HepG2 (cell line): ENCODE measurements at regions not wholly inside any gene's neighbourhood (a gene's known extent, or its start where the extent isn't known, plus 50 kb on each side); places are given as distances from the start of the nearest gene placed in this dataset.

Experiments used
- ATF3 ChIP-seq: sonication (generic); formaldehyde crosslinking; IDR thresholded peaks from 2 replicates; pipeline ENCODE4 v1.4.0; 2020; ENCODE audit warnings: missing genetic modification reagents
- BHLHE40 ChIP-seq: IDR thresholded peaks from 2 replicates; pipeline ENCODE4 v1.6.1; 2011; ENCODE audit warnings: low read length, improper control_type of control experiment
- GZF1 ChIP-seq: sonication (generic); formaldehyde crosslinking; IDR thresholded peaks from 2 replicates; pipeline ENCODE4 v1.5.1; 2020; ENCODE audit warnings: mild to moderate bottlenecking, missing genetic modification reagents
- HDAC1 ChIP-seq: sonication (generic); formaldehyde crosslinking; IDR thresholded peaks from 2 replicates; pipeline ENCODE4 v1.5.1; 2020; ENCODE audit warnings: mild to moderate bottlenecking, missing genetic modification reagents
- KLF9 ChIP-seq: IDR thresholded peaks from 2 replicates; pipeline ENCODE4 v1.6.1; 2016; ENCODE audit warnings: low read depth
- MEF2D ChIP-seq: sonication (generic); formaldehyde crosslinking; IDR thresholded peaks from 2 replicates; pipeline ENCODE4 v1.5.1; 2020; ENCODE audit warnings: mild to moderate bottlenecking, missing genetic modification reagents
- NR2F6 ChIP-seq, 2 experiments: IDR thresholded peaks; 2 replicates each; pipeline ENCODE4 v1.6.1; 2016; ENCODE audit warnings: antibody characterized with exemption in 1 of 2, mild to moderate bottlenecking in 1 of 2
- PCBP2 ChIP-seq: fragments of 200-400 bp; formaldehyde crosslinking; optimal IDR thresholded peaks from 2 replicates; pipeline ENCODE3; 2018; ENCODE audit warnings: low read length, low read depth; ENCODE audit not compliant: poor library complexity, severe bottlenecking
- POLR2G ChIP-seq: fragments of 200-400 bp; formaldehyde crosslinking; IDR thresholded peaks from 2 replicates; pipeline ENCODE4 v1.6.1; 2018; ENCODE audit warnings: mild to moderate bottlenecking, low read depth, low read length, moderate library complexity
- PPARG ChIP-seq: conservative IDR thresholded peaks from 2 replicates; pipeline ENCODE4 v1.6.1; 2016; ENCODE audit warnings: missing biosample characterization, missing genetic modification reagents
- RBAK ChIP-seq: sonication (generic); formaldehyde crosslinking; IDR thresholded peaks from 2 replicates; pipeline ENCODE4 v1.5.1; 2020; ENCODE audit warnings: mild to moderate bottlenecking, missing genetic modification reagents
- TMF1 ChIP-seq: sonication (generic); formaldehyde crosslinking; IDR thresholded peaks from 2 replicates; pipeline ENCODE4 v1.8.1; 2022; ENCODE audit warnings: low read depth, missing genetic modification reagents
- ZFP82 ChIP-seq: sonication (generic); formaldehyde crosslinking; IDR thresholded peaks from 2 replicates; pipeline ENCODE4 v1.5.1; 2020; ENCODE audit warnings: mild to moderate bottlenecking, missing genetic modification reagents, borderline replicate concordance
- ZNF235 ChIP-seq: sonication (generic); formaldehyde crosslinking; IDR thresholded peaks from 2 replicates; pipeline ENCODE4 v1.8.1; 2023; ENCODE audit warnings: mild to moderate bottlenecking, missing genetic modification reagents, borderline replicate concordance
- ZNF567 ChIP-seq: sonication (generic); formaldehyde crosslinking; IDR thresholded peaks from 2 replicates; pipeline ENCODE4 v1.8.1; 2023; ENCODE audit warnings: mild to moderate bottlenecking, missing genetic modification reagents, borderline replicate concordance
- ZNF788 ChIP-seq: sonication (generic); formaldehyde crosslinking; IDR thresholded peaks from 2 replicates; pipeline ENCODE4 v1.5.0; 2020; ENCODE audit warnings: mild to moderate bottlenecking, missing genetic modification reagents, borderline replicate concordance
- TF ChIP-seq, protein P1 (sequence below): conservative IDR thresholded peaks from 2 replicates; pipeline ENCODE4 v1.6.1; 2018; ENCODE audit warnings: missing genetic modification reagents
- TF ChIP-seq, protein P2 (sequence below): sonication (generic); formaldehyde crosslinking; IDR thresholded peaks from 2 replicates; pipeline ENCODE4 v1.4.0; 2020; ENCODE audit warnings: missing genetic modification reagents
- TF ChIP-seq, protein P3 (sequence below): sonication (generic); formaldehyde crosslinking; IDR thresholded peaks from 2 replicates; pipeline ENCODE4 v1.4.0; 2020; ENCODE audit warnings: mild to moderate bottlenecking, missing genetic modification reagents

GRCh38 chr2:42928692-42929545 is 136.5 kb upstream of the HAAO start (continued):
- TF ChIP-seq, protein P1, sequence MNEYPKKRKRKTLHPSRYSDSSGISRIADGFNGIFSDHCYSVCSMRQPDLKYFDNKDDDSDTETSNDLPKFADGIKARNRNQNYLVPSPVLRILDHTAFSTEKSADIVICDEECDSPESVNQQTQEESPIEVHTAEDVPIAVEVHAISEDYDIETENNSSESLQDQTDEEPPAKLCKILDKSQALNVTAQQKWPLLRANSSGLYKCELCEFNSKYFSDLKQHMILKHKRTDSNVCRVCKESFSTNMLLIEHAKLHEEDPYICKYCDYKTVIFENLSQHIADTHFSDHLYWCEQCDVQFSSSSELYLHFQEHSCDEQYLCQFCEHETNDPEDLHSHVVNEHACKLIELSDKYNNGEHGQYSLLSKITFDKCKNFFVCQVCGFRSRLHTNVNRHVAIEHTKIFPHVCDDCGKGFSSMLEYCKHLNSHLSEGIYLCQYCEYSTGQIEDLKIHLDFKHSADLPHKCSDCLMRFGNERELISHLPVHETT (CRISPR knock-in tag) = no peak; the same call in none of the 2 replicates
- TF ChIP-seq ZNF567 (CRISPR knock-in tag) (no peak; the same call in 1 of the 2 replicates), ZFP82 (no peak), ZNF788 (CRISPR knock-in tag) (no peak; the same call in 1 of the 2 replicates), POLR2G (peak; percentile 53; the same call in 1 of the 2 replicates), ZNF235 (CRISPR knock-in tag) (no peak), PPARG (CRISPR knock-in tag) (no peak; the same call in 1 of the 2 replicates), ATF3 (CRISPR knock-in tag) (peak; percentile 25; the same call in 1 of the 2 replicates), PCBP2 (no peak), GZF1 (CRISPR knock-in tag) (peak; percentile 91), MEF2D (CRISPR knock-in tag) (peak; percentile 79; the same call in 1 of the 2 replicates), NR2F6 (IDR thresholded peaks at IDR 0.05) (peak; percentile 81), NR2F6 (CRISPR knock-in tag; IDR thresholded peaks at IDR 0.05) (peak; percentile 85), BHLHE40 (peak; percentile 83), RBAK (CRISPR knock-in tag) (peak; percentile 68; the same call in 1 of the 2 replicates), TMF1 (no peak), HDAC1 (CRISPR knock-in tag) (peak; percentile 89), KLF9 (0 out of 2 replicates have a peak, but pooled peaks have one; percentile 40)
- TF ChIP-seq, protein P2, sequence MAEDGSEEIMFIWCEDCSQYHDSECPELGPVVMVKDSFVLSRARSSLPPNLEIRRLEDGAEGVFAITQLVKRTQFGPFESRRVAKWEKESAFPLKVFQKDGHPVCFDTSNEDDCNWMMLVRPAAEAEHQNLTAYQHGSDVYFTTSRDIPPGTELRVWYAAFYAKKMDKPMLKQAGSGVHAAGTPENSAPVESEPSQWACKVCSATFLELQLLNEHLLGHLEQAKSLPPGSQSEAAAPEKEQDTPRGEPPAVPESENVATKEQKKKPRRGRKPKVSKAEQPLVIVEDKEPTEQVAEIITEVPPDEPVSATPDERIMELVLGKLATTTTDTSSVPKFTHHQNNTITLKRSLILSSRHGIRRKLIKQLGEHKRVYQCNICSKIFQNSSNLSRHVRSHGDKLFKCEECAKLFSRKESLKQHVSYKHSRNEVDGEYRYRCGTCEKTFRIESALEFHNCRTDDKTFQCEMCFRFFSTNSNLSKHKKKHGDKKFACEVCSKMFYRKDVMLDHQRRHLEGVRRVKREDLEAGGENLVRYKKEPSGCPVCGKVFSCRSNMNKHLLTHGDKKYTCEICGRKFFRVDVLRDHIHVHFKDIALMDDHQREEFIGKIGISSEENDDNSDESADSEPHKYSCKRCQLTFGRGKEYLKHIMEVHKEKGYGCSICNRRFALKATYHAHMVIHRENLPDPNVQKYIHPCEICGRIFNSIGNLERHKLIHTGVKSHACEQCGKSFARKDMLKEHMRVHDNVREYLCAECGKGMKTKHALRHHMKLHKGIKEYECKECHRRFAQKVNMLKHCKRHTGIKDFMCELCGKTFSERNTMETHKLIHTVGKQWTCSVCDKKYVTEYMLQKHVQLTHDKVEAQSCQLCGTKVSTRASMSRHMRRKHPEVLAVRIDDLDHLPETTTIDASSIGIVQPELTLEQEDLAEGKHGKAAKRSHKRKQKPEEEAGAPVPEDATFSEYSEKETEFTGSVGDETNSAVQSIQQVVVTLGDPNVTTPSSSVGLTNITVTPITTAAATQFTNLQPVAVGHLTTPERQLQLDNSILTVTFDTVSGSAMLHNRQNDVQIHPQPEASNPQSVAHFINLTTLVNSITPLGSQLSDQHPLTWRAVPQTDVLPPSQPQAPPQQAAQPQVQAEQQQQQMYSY = peak; percentile 59
- TF ChIP-seq, protein P3, sequence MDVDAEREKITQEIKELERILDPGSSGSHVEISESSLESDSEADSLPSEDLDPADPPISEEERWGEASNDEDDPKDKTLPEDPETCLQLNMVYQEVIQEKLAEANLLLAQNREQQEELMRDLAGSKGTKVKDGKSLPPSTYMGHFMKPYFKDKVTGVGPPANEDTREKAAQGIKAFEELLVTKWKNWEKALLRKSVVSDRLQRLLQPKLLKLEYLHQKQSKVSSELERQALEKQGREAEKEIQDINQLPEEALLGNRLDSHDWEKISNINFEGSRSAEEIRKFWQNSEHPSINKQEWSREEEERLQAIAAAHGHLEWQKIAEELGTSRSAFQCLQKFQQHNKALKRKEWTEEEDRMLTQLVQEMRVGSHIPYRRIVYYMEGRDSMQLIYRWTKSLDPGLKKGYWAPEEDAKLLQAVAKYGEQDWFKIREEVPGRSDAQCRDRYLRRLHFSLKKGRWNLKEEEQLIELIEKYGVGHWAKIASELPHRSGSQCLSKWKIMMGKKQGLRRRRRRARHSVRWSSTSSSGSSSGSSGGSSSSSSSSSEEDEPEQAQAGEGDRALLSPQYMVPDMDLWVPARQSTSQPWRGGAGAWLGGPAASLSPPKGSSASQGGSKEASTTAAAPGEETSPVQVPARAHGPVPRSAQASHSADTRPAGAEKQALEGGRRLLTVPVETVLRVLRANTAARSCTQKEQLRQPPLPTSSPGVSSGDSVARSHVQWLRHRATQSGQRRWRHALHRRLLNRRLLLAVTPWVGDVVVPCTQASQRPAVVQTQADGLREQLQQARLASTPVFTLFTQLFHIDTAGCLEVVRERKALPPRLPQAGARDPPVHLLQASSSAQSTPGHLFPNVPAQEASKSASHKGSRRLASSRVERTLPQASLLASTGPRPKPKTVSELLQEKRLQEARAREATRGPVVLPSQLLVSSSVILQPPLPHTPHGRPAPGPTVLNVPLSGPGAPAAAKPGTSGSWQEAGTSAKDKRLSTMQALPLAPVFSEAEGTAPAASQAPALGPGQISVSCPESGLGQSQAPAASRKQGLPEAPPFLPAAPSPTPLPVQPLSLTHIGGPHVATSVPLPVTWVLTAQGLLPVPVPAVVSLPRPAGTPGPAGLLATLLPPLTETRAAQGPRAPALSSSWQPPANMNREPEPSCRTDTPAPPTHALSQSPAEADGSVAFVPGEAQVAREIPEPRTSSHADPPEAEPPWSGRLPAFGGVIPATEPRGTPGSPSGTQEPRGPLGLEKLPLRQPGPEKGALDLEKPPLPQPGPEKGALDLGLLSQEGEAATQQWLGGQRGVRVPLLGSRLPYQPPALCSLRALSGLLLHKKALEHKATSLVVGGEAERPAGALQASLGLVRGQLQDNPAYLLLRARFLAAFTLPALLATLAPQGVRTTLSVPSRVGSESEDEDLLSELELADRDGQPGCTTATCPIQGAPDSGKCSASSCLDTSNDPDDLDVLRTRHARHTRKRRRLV = peak; percentile 90
